Hippocampal formation (tissue), 2 donors: ENCODE measurements at regions not wholly inside any gene's neighbourhood (a gene's known extent, or its start where the extent isn't known, plus 50 kb on each side); places are given as distances from the start of the nearest gene placed in this dataset.
"Not testable (repeated sequence)": the region's sequence is repeated elsewhere in the genome, so short reads cannot be mapped to it uniquely, and the experiment has no call there.

Experiments used
- DNase-seq, 2 donors: peaks; one replicate each; lab custom pipeline; 2025; lab: John Stamatoyannopoulos, UW

DNA sequence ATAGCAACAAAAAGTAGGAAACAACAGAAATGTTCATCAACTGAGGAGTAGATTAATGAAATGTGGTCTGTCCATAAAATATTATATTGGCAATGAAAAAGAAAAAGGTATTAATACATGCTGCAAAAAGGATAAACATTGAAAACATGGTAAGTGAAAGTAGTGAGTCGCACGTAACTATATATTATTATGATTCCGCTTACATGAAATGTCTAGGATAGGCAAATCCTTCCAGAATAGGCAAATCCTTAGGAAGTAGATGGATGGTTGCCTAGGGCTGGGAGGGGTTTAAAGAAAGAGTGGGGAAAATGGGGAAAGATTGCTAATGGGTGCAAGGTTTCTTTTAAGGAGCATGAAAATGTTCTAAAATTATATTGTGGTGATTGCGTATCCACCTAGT lies 198.1 kb upstream of the WSB1 start:
- DNase-seq: not testable (repeated sequence)

GRCh38 chr17:27099266-27099665 lies 194.6 kb upstream of the WSB1 start:
- not testable (repeated sequence) for DNase-seq

DNA sequence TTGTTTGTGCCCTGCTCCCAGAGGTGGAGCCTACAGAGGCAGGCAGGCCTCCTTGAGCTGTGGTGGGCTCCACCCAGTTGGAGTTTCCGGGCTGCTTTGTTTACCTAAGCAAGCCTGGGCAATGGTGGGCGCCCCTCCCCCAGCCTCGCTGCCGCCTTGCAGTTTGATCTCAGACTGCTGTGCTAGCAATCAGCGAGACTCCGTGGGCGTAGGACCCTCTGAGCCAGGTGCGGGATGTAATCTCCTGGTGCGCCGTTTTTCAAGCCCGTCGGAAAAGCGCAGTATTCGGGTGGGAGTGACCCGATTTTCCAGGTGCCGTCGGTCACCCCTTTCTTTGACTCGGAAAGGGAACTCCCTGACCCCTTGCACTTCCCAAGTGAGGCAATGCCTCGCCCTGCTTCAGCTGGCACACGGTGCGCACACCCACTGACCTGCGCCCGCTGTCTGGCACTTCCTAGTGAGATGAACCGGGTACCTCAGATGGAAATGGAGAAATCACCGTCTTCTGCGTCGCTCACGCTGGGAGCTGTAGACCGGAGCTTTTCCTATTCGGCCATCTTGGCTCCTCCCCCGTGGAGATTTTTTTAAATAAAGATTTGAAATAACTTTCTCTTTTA lies 189.2 kb upstream of the WSB1 start:
- DNase-seq: not testable (repeated sequence)

GRCh38 chr17:27105636-27106035 lies 188.3 kb upstream of the WSB1 start:
- DNase-seq: no peak

- DNase-seq: no peak
These were observed 187.4 kb upstream of the WSB1 start for GRCh38 chr17:27106347-27106981.

DNA sequence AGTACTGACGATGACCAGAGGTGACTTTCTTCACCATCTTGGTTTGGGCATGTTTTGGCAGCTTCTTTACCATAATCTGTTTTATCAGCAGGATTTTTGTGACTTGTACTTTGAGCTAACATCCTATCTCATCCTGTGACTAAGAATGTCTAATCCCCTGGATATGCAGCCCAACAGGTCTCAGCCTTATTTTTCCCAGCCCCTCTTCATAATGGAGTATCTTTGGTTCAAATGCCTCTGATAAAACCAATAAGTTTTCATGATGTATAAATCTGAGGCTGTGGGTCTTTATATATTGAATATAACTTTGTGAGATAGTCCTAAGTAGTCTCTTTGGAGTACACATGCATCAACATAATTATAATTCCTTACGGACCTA lies 186.9 kb upstream of the WSB1 start:
- DNase-seq: no peak

DNA sequence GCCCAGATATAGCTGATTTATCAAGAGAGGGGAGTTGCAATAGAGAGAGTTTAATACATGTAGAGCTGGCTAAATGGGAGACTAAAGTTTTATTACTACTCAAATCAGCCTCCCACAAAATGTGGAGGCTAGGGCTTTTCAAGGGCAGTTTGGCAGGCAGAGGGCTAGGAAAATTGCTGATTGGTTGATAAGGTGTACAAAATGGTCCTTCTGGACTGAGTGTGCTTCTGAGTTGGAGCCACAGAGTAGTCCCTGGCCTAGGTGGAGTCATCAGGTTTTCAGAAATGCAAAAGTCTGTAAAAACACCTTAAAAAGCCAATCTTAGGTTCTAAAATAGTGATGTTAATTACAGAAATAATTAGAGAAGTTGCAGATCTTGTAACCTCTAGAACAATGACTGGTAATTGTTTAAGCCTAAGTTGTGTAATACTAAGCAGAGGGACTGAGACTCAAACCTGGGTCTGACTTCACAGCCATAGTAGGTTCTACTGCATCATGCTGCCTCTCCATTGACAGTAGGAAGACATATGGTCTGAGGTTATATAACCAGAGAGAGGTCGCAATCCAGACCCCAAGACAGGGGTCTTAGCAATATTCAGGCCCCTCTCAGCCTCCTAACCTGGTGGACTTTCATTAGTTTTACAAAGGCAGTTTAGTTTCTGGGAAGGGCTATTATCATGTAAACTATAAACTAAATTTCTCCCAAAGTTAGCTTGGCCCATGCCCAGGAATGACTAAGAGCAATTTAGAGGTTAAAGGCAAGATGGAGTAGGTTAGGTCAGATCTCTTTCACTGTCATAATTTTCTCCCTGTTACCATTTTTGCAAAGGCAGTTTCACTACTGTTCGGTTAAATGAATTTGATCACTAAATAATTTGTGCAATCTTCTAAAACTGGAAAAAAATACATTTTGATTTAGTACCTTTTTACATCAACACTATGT lies 186.3 kb upstream of the WSB1 start:
- not testable (repeated sequence) for DNase-seq

GRCh38 chr17:27109346-27109745 lies 184.6 kb upstream of the WSB1 start:
- no peak for DNase-seq

- DNase-seq: no peak
These were observed 140.9 kb upstream of the WSB1 start for GRCh38 chr17:27153005-27153404.

DNA sequence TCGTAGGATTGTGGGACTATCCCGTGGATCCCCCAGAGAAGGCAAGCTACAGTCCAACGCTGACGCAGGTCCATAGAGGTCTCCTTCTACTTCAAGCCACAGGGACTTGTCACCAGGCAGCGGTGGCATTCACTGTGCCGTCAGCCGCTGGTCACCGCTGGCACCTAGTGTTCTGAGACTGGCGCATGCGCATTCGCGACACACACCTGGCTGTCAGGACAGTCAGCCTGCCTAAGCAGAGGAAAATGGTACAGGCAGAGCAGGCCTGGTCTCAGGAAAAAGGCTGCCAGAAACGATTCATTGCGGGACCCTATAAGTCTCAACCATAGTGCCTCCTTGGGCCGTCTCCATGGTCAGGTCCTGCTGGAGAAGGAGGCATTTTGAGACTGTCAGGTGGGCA lies 138.0 kb upstream of the WSB1 start:
- DNase-seq: no peak

DNA sequence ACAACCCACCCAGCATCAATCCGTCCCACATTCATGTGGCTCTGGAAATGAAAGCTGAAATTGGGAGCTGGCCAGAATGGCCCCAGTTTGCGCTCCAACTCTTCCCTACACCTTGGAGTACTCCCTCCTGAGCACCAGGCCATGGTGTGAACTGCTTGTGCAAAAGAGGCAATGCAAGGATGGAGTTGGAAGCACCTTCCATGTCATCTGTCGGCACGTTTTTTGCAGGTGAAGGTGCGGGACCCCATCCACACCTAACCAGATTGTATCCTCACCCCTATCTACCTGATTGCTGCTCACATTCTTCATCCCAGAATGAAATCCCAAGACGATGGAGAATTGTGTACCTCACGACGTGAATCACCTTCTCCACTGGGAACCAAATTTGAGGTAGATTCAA lies 136.6 kb upstream of the WSB1 start:
- no peak for DNase-seq

DNA sequence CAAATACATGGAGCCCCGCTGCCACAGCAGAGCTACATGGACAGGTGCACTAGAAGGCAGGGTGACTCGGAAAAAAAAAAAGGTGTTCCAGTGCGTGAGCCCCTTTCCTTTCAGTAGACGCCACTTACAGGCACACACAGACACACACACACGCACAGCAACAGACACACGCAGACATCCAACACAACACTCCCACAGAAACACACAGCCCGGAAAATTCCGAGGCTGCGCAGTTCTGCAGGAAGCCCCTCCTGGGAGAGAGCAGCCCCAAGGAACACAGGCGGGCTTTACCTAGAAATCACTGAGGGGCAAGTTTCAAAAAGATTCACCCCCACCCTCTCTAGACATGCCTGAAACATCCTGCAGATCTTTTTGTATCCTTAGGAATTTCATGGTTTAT lies 136.0 kb upstream of the WSB1 start:
- DNase-seq: no peak

GRCh38 chr17:27158382-27158781 lies 135.5 kb upstream of the WSB1 start:
- no peak for DNase-seq

DNA sequence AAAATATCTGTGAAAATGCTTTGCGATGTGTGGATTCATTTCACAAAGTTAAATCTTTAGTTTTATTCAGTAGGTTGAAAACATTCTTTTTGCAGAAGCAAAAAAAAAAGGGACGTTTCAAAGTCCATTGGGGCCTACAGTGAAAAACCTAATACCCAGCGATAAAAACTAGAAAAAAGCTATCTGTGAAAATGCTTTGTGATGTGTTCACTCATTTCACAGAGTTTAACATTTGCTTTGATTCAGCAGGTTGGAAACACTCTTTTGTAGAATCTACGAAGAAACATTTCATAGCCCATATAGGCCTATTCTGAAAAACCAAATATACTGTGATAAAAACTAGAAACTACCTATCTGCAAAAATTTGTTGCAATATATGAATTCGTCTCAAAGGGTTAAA lies 113.6 kb upstream of the WSB1 start:
- DNase-seq: no peak

- not testable (repeated sequence) for DNase-seq
These were observed 112.5 kb upstream of the WSB1 start for GRCh38 chr17:27181379-27181925.

GRCh38 chr17:27181935-27182334 lies 112.0 kb upstream of the WSB1 start:
- DNase-seq: no peak

- DNase-seq: not testable (repeated sequence)
These were observed 96.4 kb upstream of the WSB1 start for GRCh38 chr17:27197505-27197904.

DNA sequence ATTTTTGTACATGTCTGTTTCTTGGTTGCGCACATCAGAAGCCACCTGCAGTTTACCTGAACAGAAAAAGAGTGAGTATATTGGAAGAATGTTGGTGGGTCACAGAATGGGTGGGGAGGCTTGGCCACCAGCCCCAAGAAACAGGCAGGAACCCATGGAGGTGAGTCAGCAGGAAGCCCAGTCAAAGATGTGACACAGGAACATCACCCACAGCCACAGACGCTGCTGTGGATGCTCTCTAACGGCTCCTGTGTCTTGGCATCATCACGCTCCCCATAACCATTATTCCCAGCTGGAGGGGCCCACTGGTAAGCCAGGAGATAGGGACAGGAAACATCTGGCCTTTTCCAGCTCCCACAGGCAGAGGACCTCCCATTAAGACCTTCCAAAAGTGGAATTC lies 94.0 kb upstream of the WSB1 start:
- no peak for DNase-seq

GRCh38 chr17:27200476-27200875 lies 93.4 kb upstream of the WSB1 start:
- DNase-seq: no peak

GRCh38 chr17:27203241-27203640 lies 90.7 kb upstream of the WSB1 start:
- DNase-seq: no peak

DNA sequence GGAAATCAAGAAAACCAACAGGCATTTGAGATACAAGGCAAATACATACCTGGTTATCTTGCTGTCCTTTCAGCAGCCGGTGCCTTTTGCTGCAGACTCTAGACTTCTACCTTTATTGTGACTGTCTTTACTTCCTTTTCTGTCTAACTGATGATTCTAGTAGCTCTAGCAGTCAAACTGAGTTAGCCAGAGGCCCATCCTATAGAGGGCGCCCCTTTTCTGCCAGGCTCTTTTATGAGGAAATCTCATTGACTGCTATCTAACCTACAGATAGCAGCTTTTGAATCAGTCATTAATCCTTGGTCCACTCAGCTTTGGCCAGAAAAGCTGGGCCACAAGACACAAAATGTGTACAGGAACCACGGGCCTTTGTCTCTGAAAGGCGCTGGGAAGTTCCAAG lies 87.5 kb upstream of the WSB1 start:
- no peak for DNase-seq

- DNase-seq: no peak
These were observed 86.8 kb upstream of the WSB1 start for GRCh38 chr17:27207073-27207513.

GRCh38 chr17:27208370-27208769 lies 85.5 kb upstream of the WSB1 start:
- not testable (repeated sequence) for DNase-seq
